HepG2 (cell line): ENCODE measurements at regions not wholly inside any gene's neighbourhood (a gene's known extent, or its start where the extent isn't known, plus 50 kb on each side); places are given as distances from the start of the nearest gene placed in this dataset.
A peak's percentile ranks its signal among the peaks of the same experiment; 100 is the strongest.

Experiments used
- ATAC-seq: fragments of 200-7000 bp; cut with Tn5 transposase; 3 replicates; pipeline ENCODE4 v1.9.1; 2020; ENCODE audit warnings: mild to moderate bottlenecking, moderate library complexity
- BruUV-seq: library from RNA; stranded (reverse); fragments of 400-500 nt; replicated peaks from 2 replicates; lab custom pipeline; 2021; lab: Mats Ljungman, UMichigan
- CTCF ChIA-PET: fragments of 300-600 bp; formaldehyde crosslinking; extraction: SDS; loops from one replicate; lab custom pipeline; 2021; ENCODE audit warnings: low total read pairs, inconsistent platforms, low intra/inter-chr PET ratio; lab: Yijun Ruan, JAX
- POLR2A ChIA-PET: fragments of 350-600 bp; sonication (Branson Sonifier 250); formaldehyde crosslinking; loops from one replicate; lab custom pipeline; 2020; ENCODE audit warnings: antibody characterized with exemption, inconsistent platforms; lab: Yijun Ruan, JAX
- DNase-seq: peaks from one replicate; pipeline ENCODE4 v3.0.0-alpha.2; 2015; ENCODE audit warnings: low spot score
- FAIRE-seq: peaks from 3 replicates; lab custom pipeline; 2011; peaks lifted over from hg19 to GRCh38; lab: Jason Lieb, UNC
- H2AFZ ChIP-seq: one replicate; pipeline ENCODE4 v1.6.1; 2011; ENCODE audit warnings: low read length, inconsistent platforms
- H3K27ac ChIP-seq: fragments of 300-600 bp; 3 replicates; pipeline ENCODE4 v1.8.0; 2011; ENCODE audit warnings: mixed run types, mild to moderate bottlenecking, mixed read lengths, low read length, inconsistent platforms; ENCODE audit not compliant: insufficient read depth; ENCODE audit errors: extremely low read length
- H3K27me3 ChIP-seq, 2 experiments: fragments of 200-600 bp in 1 of 2; 2 replicates in 1 of 2; 3 replicates in 1 of 2; pipeline versions ENCODE4 v1.6.0 to v1.8.0; 2011; ENCODE audit warnings: low read length in 2 of 2, mild to moderate bottlenecking in 2 of 2, moderate library complexity in 2 of 2, inconsistent platforms in 1 of 2; ENCODE audit not compliant: insufficient read depth in 2 of 2, control insufficient read depth in 1 of 2
- H3K36me3 ChIP-seq, 2 experiments: fragments of 200-600 bp in 1 of 2; replicated peaks in 1 of 2; 2 replicates in 1 of 2; 3 replicates in 1 of 2; pipeline versions ENCODE4 v1.5.1 to v1.8.0; 2011; ENCODE audit warnings: low read length in 2 of 2, inconsistent platforms in 1 of 2; ENCODE audit not compliant: insufficient read depth in 2 of 2, control insufficient read depth in 1 of 2
- H3K4me1 ChIP-seq: 2 replicates; pipeline ENCODE4 v1.5.1; 2012; ENCODE audit warnings: low read length, inconsistent platforms; ENCODE audit not compliant: insufficient read depth
- H3K4me2 ChIP-seq: 2 replicates; pipeline ENCODE4 v1.6.0; 2011; ENCODE audit warnings: low read depth, low read length, inconsistent platforms
- H3K4me3 ChIP-seq, 3 experiments: fragments of 200-600 bp in 1 of 3; sonication (generic), shearing (Covaris generic) in 1 of 3; replicated peaks in 1 of 3; 2 replicates each; pipeline ENCODE4 v1.5.1; 2011 to 2016; ENCODE audit warnings: low read length in 3 of 3, inconsistent platforms in 2 of 3, low read depth in 2 of 3, mild to moderate bottlenecking in 2 of 3, control low read depth in 1 of 3, mixed read lengths in 1 of 3; ENCODE audit not compliant: insufficient read depth in 1 of 3
- H3K79me2 ChIP-seq: one replicate; pipeline ENCODE4 v1.6.1; 2011; ENCODE audit warnings: low read length, inconsistent platforms; ENCODE audit not compliant: insufficient read depth
- H3K9ac ChIP-seq: 2 replicates; pipeline ENCODE4 v1.6.0; 2011; ENCODE audit warnings: mild to moderate bottlenecking, low read depth, low read length, inconsistent platforms; ENCODE audit not compliant: insufficient read depth
- H3K9me3 ChIP-seq: 2 replicates; pipeline ENCODE4 v1.5.1; 2012; ENCODE audit warnings: mild to moderate bottlenecking, low read length
- H4K20me1 ChIP-seq: 2 replicates; pipeline ENCODE4 v1.6.0; 2011; ENCODE audit warnings: inconsistent platforms, mild to moderate bottlenecking, low read length, moderate library complexity; ENCODE audit not compliant: insufficient read depth
- ELF1 ChIP-seq: sonication (generic); formaldehyde crosslinking; IDR thresholded peaks from 2 replicates; pipeline ENCODE4 v1.4.0; 2020; ENCODE audit warnings: missing genetic modification reagents
- HMG20A ChIP-seq: IDR thresholded peaks from 2 replicates; pipeline ENCODE4 v1.6.1; 2016; ENCODE audit warnings: borderline replicate concordance
- SOX5 ChIP-seq: IDR thresholded peaks from 2 replicates; pipeline ENCODE4 v1.6.1; 2016; ENCODE audit warnings: borderline replicate concordance
- ZBTB38 ChIP-seq: sonication (generic); formaldehyde crosslinking; IDR thresholded peaks from 2 replicates; pipeline ENCODE4 v1.5.1; 2020; ENCODE audit warnings: mild to moderate bottlenecking, missing genetic modification reagents
- ZNF768 ChIP-seq: sonication (generic); formaldehyde crosslinking; IDR thresholded peaks from 2 replicates; pipeline ENCODE4 v1.4.0; 2020; ENCODE audit warnings: missing genetic modification reagents
- WGBS: methylation state at CpG from one replicate; pipeline ENCODE4 v1.1.6; 2017; ENCODE audit warnings: low lambda C conversion rate; 5-methylcytosine and 5-hydroxymethylcytosine counted together
- in situ Hi-C: cut with HindIII; loops from 2 replicates; pipeline ENCODE4 v1.10.0; 2017; ENCODE audit warnings: low pct_unique_long_range_greater_than_20kb; ENCODE audit not compliant: extremely low pct_ligation_motif_present
- intact Hi-C: fragments of 100-400 bp; cut with micrococcal nuclease; formaldehyde crosslinking; loops from one replicate; pipeline ENCODE4 v1.10.0; 2022; ENCODE audit not compliant: unreplicated experiment
- TF ChIP-seq, protein P1 (sequence below): sonication (generic); formaldehyde crosslinking; IDR thresholded peaks from 2 replicates; pipeline ENCODE4 v1.4.0; 2020; ENCODE audit warnings: mild to moderate bottlenecking, missing genetic modification reagents
- TF ChIP-seq, protein P2 (sequence below): sonication (generic); formaldehyde crosslinking; conservative IDR thresholded peaks from 2 replicates; pipeline ENCODE4 v1.4.0; 2020; ENCODE audit warnings: missing genetic modification reagents
- TF ChIP-seq, protein P3 (sequence below): sonication (generic); formaldehyde crosslinking; IDR thresholded peaks from 2 replicates; pipeline ENCODE4 v1.4.0; 2020; ENCODE audit warnings: mild to moderate bottlenecking, missing genetic modification reagents

DNA sequence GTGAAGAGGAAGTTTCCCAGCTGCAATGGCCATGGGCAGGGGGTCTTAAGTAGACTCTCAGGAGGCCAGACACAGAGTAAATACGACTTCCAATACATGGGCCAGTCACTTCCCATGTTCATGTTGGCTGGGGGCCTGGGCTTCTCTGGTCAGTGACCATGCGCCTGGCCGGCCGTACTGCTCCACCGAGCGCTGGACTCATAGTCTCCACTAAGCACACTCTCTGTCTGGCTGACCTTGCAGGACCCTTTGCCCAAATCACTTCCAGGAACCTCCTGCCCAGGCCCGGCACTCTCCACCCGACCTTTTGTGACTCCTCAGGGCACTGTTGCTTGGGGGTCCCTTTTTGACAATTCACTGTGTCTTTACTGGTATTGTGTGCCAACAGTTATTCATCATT lies 69.3 kb downstream of the SOWAHC start:
- CTCF ChIA-PET = no interaction called here
- DNase-seq = no peak
- in situ Hi-C loops = no loop called here
- H3K27me3 ChIP-seq = no peaks in the 10 kb centered on the region
- H3K9me3 ChIP-seq = no peaks in the 10 kb centered on the region
- H3K4me3 ChIP-seq = no peak overlapping the region
- TF ChIP-seq SOX5 = no peak
- TF ChIP-seq, all 625 proteins: peak for 0
- no TSS peak for BruUV-seq
- no peaks in the 10 kb centered on the region for H4K20me1 ChIP-seq
- no peak overlapping the region for H3K27ac ChIP-seq
- POLR2A ChIA-PET = no interaction called here
- ATAC-seq (no peak), FAIRE-seq (no peak)
- no peak overlapping the region for H3K9ac ChIP-seq
- no peak overlapping the region for H2AFZ ChIP-seq
- H3K4me2 ChIP-seq = no peak overlapping the region
- no peaks in the 10 kb centered on the region for H3K36me3 ChIP-seq
- H3K4me1 ChIP-seq = peaks cover 62% of the 10 kb centered on the region
- no peaks in the 10 kb centered on the region for H3K79me2 ChIP-seq
- 85% methylated on average over 8 of the region's 8 CpGs for WGBS
- intact Hi-C loops = no loop called here

DNA sequence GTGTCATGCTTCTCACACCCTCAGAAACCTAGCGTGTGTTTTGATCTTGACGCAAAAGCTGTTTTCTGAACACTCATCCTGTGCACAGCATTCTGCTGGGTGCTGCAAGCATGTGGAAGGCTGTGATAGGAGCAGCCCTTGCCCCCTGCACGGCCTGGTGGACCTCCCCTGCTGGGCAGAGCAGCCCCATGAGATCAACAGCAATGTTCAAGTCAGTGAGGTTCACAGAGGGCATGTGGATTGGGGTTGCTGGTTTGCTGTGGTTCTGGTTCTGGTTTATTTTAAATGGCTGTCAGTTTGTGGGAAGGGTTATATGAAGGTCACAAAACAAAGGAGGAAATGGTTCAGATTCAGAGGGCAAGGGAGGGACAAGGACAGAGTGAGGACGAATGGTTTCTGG lies 71.3 kb downstream of the SOWAHC start:
- 71% methylated on average over 4 of the region's 4 CpGs for WGBS
- no peak for DNase-seq
- Histone ChIP-seq H2AFZ (peak overlapping the region; percentile 60), H3K36me3 (no peaks in the 10 kb centered on the region), H3K79me2 (no peaks in the 10 kb centered on the region), H3K27me3 (no peaks in the 10 kb centered on the region), H4K20me1 (no peaks in the 10 kb centered on the region), H3K4me1 (peaks cover 61% of the 10 kb centered on the region), H3K4me3 (no peak overlapping the region), H3K9ac (no peak overlapping the region), H3K27ac (no peak overlapping the region), H3K4me2 (no peak overlapping the region), H3K9me3 (no peaks in the 10 kb centered on the region)
- intact Hi-C loops (no loop called here), in situ Hi-C loops (no loop called here)
- ChIA-PET CTCF (no interaction called here), POLR2A (interaction anchor here (2.0 kb wide), 1 partner anchor 71 kb away, joined by 5 read pairs; the partner anchor contains the start of gene SOWAHC)
- ATAC-seq = peak; percentile 55
- BruUV-seq = no TSS peak
- FAIRE-seq = peak; percentile 70
- TF ChIP-seq ZNF768 (CRISPR knock-in tag) = 0 out of 2 replicates have a peak, but pooled peaks have one; percentile 19
- TF ChIP-seq HMG20A = no peak
- TF ChIP-seq ZBTB38 (CRISPR knock-in tag) = 0 out of 2 replicates have a peak, but pooled peaks have one; percentile 42
- TF ChIP-seq, protein P1, sequence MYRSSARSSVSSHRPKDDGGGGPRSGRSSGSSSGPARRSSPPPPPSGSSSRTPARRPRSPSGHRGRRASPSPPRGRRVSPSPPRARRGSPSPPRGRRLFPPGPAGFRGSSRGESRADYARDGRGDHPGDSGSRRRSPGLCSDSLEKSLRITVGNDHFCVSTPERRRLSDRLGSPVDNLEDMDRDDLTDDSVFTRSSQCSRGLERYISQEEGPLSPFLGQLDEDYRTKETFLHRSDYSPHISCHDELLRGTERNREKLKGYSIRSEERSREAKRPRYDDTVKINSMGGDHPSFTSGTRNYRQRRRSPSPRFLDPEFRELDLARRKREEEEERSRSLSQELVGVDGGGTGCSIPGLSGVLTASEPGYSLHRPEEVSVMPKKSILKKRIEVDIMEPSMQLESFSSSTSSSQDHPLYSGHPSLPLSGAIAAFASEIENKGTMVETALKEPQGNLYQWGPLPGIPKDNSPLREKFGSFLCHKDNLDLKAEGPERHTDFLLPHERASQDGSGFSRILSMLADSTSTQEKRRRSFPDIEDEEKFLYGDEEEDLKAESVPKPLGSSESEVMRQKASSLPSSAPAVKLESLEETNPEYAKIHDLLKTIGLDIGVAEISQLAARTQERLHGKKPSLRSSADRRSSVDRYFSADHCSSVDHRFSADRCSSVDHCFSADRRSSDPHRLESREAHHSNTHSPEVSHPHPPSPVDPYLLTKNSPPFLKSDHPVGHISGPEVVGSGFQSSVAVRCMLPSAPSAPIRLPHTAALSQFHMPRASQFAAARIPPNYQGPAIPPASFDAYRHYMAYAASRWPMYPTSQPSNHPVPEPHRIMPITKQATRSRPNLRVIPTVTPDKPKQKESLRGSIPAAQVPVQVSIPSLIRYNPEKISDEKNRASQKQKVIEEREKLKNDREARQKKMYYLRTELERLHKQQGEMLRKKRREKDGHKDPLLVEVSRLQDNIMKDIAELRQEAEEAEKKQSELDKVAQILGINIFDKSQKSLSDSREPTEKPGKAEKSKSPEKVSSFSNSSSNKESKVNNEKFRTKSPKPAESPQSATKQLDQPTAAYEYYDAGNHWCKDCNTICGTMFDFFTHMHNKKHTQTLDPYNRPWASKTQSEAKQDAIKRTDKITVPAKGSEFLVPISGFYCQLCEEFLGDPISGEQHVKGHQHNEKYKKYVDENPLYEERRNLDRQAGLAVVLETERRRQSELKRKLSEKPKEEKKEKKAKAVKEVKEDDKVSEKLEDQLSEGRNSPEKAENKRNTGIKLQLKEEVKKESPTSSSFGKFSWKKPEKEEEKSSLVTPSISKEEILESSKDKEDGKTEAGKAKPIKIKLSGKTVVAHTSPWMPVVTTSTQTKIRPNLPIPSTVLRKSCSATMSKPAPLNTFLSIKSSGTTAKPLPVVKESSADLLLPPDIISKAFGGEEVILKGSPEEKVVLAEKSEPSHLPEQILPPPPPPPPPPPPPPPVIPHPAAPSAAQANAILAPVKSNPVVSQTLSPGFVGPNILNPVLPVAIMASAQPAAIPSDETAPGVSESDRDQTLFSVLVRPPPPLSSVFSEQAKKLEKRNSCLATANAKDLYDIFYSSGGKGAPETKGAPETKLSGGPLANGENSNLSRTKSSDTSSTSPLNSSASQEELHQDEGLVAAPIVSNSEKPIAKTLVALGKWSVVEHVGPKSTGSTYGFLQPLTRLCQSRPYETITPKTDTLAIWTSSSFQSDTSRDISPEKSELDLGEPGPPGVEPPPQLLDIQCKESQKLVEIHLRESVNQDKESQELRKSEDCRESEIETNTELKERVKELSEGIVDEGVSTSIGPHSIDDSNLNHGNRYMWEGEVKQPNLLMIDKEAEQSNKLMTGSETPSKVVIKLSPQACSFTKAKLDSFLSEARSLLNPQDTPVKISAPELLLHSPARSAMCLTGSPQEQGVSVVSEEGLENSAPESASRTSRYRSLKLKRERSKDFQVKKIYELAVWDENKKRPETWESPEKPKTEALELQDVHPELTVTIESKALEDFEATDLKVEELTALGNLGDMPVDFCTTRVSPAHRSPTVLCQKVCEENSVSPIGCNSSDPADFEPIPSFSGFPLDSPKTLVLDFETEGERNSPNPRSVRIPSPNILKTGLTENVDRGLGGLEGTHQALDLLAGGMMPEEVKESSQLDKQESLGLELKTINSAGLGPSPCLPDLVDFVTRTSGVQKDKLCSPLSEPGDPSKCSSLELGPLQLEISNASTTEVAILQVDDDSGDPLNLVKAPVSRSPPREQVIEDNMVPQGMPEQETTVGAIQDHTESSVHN (CRISPR knock-in tag) = peak; percentile 39; the same call in 1 of the 2 replicates
- TF ChIP-seq, protein P2, sequence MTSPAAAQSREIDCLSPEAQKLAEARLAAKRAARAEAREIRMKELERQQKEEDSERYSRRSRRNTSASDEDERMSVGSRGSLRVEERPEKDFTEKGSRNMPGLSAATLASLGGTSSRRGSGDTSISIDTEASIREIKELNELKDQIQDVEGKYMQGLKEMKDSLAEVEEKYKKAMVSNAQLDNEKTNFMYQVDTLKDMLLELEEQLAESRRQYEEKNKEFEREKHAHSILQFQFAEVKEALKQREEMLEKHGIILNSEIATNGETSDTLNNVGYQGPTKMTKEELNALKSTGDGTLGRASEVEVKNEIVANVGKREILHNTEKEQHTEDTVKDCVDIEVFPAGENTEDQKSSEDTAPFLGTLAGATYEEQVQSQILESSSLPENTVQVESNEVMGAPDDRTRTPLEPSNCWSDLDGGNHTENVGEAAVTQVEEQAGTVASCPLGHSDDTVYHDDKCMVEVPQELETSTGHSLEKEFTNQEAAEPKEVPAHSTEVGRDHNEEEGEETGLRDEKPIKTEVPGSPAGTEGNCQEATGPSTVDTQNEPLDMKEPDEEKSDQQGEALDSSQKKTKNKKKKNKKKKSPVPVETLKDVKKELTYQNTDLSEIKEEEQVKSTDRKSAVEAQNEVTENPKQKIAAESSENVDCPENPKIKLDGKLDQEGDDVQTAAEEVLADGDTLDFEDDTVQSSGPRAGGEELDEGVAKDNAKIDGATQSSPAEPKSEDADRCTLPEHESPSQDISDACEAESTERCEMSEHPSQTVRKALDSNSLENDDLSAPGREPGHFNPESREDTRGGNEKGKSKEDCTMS (CRISPR knock-in tag) = no peak
- TF ChIP-seq, protein P3, sequence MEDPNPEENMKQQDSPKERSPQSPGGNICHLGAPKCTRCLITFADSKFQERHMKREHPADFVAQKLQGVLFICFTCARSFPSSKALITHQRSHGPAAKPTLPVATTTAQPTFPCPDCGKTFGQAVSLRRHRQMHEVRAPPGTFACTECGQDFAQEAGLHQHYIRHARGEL (CRISPR knock-in tag) = no peak
- TF ChIP-seq ELF1 = no peak
